Progenitor cell of endocrine pancreas (in vitro differentiated cells): ENCODE measurements at regions not wholly inside any gene's neighbourhood (a gene's known extent, or its start where the extent isn't known, plus 50 kb on each side); places are given as distances from the start of the nearest gene placed in this dataset.

Experiments
- DNase-seq: peaks from one replicate; pipeline ENCODE4 v3.0.0; 2021; ENCODE audit warnings: low spot score; ENCODE audit not compliant: unreplicated experiment
- H3K27ac Mint-ChIP-seq: 2 replicates; pipeline ENCODE4 v1.8.0; 2021; ENCODE audit warnings: mild to moderate bottlenecking, moderate library complexity, mixed read lengths
- H3K27me3 Mint-ChIP-seq: 2 replicates; pipeline ENCODE4 v1.8.0; 2021; ENCODE audit warnings: mixed read lengths
- H3K36me3 Mint-ChIP-seq: 2 replicates; pipeline ENCODE4 v1.8.0; 2022; ENCODE audit warnings: mixed read lengths; ENCODE audit not compliant: insufficient read depth
- H3K4me1 Mint-ChIP-seq: 2 replicates; pipeline ENCODE4 v1.8.0; 2021; ENCODE audit warnings: low read depth, mixed read lengths
- H3K4me3 Mint-ChIP-seq: 2 replicates; pipeline ENCODE4 v1.8.0; 2021; ENCODE audit warnings: low read depth, mild to moderate bottlenecking, moderate library complexity, mixed read lengths
- H3K9me3 Mint-ChIP-seq: 2 replicates; pipeline ENCODE4 v1.8.0; 2021; ENCODE audit warnings: low read depth, mixed read lengths
- TF ChIP-seq, protein P1 (sequence below): fragments of 200-600 bp; sonication (generic); IDR thresholded peaks from one replicate; pipeline ENCODE4 v1.5.0; 2021; ENCODE audit warnings: antibody characterized with exemption, mild to moderate bottlenecking; ENCODE audit not compliant: unreplicated experiment

DNA sequence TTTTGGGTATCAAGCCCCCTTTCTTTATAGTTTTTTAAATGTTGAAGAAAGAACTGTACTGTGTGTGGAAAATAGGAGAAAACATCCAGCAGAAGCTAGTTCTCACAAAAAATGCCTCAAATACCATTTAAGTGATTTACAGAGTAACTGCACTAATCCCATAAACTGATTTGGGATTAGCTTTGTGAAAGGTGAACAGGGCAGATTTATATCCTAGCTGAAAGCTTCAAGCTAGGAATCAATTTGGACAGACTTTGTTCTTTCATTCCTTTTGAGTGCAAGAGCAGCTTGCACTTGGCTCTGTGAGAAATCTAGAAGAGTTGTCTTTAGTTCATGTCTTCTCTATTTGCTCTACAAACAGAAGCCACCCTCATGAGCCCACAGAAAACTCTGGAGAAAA, 183.9 kb upstream of the VRK2 start:
- DNase-seq: no peak
- no peaks in the 10 kb centered on the region for H3K4me1 Mint-ChIP-seq
- no peak overlapping the region for H3K4me3 Mint-ChIP-seq
- no peaks in the 10 kb centered on the region for H3K27me3 Mint-ChIP-seq
- no peaks in the 10 kb centered on the region for H3K36me3 Mint-ChIP-seq
- no peaks in the 10 kb centered on the region for H3K9me3 Mint-ChIP-seq
- TF ChIP-seq, protein P1, sequence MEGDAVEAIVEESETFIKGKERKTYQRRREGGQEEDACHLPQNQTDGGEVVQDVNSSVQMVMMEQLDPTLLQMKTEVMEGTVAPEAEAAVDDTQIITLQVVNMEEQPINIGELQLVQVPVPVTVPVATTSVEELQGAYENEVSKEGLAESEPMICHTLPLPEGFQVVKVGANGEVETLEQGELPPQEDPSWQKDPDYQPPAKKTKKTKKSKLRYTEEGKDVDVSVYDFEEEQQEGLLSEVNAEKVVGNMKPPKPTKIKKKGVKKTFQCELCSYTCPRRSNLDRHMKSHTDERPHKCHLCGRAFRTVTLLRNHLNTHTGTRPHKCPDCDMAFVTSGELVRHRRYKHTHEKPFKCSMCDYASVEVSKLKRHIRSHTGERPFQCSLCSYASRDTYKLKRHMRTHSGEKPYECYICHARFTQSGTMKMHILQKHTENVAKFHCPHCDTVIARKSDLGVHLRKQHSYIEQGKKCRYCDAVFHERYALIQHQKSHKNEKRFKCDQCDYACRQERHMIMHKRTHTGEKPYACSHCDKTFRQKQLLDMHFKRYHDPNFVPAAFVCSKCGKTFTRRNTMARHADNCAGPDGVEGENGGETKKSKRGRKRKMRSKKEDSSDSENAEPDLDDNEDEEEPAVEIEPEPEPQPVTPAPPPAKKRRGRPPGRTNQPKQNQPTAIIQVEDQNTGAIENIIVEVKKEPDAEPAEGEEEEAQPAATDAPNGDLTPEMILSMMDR: no peak
- H3K27ac Mint-ChIP-seq: no peak overlapping the region

DNA sequence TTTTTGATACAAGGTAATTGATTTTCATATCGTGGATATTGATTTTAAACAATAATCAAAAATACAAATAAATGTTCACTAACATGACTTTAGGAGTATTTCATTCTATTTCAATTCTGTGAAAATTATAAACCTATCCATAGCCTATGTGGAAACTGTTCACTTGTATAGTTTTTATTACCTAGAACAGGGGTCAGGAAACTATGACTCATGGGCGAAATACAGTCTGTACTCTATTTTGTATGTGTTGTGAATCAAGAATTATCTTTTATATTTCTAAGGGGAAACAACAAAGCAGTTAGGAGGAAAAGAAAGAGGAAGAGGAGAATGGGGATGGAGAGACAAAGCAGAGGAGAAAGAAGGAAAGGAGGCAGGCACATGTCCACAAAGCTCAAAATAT, 181.7 kb upstream of the VRK2 start:
- H3K4me1 Mint-ChIP-seq: no peaks in the 10 kb centered on the region
- DNase-seq: no peak
- H3K36me3 Mint-ChIP-seq: no peaks in the 10 kb centered on the region
- H3K4me3 Mint-ChIP-seq: no peak overlapping the region
- no peak overlapping the region for H3K27ac Mint-ChIP-seq
- TF ChIP-seq, protein P1: no peak
- no peaks in the 10 kb centered on the region for H3K9me3 Mint-ChIP-seq
- no peaks in the 10 kb centered on the region for H3K27me3 Mint-ChIP-seq

DNA sequence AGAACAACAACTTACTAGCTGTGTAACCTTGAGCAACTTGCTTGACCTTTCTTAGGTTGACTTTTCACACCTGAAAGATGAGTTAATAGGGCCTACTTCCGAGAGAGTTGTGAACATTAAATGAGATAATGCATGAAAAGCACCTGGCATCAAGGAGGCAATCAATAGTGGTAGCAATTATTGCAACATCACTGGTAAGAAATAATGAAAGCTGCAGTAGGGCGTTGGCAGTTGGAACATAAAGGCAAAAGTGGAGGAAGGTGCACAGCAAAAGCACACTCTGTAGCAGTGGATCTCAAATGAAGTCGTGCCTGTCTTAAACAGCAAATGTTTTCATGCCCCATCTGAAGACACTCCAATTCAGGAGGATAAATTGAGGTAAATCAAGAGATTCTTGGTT, 178.9 kb upstream of the VRK2 start:
- H3K4me1 Mint-ChIP-seq: no peaks in the 10 kb centered on the region
- no peaks in the 10 kb centered on the region for H3K9me3 Mint-ChIP-seq
- no peak overlapping the region for H3K4me3 Mint-ChIP-seq
- H3K27ac Mint-ChIP-seq: no peak overlapping the region
- DNase-seq: no peak
- TF ChIP-seq, protein P1: no peak
- H3K36me3 Mint-ChIP-seq: no peaks in the 10 kb centered on the region
- no peaks in the 10 kb centered on the region for H3K27me3 Mint-ChIP-seq

DNA sequence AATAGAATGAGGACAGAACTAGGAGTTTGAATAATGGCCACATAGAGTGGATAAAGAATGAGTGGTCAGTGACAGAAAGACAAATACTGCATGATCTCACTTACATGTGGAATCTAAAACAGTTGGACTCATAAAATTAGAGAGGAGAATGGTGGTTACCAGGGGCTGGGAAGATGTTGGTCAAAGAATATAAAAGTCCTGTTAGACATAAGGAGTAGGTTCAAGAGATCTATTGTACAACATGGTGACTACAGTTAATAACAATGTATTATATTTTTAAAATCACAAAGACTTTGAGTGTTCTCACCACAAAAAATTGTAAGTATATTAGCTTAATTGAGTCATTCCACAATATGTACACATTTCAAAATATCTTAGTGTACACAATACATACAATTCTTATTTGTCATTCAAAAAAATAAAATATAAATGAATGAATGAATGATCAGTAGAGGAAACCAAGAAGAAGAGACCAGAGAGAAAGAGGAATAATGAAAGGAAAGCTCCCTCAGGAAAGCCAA, 177.9 kb upstream of the VRK2 start:
- Mint-ChIP-seq H3K36me3 (no peaks in the 10 kb centered on the region), H3K4me1 (no peaks in the 10 kb centered on the region), H3K9me3 (no peaks in the 10 kb centered on the region), H3K27ac (no peak overlapping the region), H3K27me3 (no peaks in the 10 kb centered on the region), H3K4me3 (no peak overlapping the region)
- DNase-seq: no peak
- TF ChIP-seq, protein P1: no peak

DNA sequence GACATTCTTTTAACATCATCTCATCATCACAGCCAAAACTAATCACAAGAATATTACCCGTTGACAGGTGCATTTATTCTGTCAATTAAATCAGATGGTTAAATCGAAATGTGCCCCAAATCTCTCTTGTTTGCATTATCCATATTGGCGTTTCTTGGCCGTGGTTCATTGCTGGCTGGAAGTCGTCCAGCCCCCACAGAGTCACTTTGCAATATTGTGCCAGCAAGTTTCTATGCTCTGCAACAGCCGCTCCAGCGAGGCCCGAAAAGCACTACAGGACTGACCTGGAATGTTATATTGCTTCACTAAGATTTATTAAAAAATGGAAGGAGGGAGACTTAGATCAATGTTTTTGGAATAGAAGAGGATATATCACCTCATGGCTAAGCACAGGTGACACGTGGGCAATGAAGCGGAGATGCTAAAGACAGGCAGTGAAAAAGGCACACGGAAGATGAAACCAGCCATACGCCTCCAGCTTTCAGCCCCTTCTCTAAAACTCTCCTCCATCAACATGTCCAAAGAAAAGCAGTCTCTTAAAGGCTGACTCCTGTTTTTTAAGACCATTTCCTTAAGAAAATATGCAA, 176.8 kb upstream of the VRK2 start:
- no peaks in the 10 kb centered on the region for H3K4me1 Mint-ChIP-seq
- no peak overlapping the region for H3K4me3 Mint-ChIP-seq
- no peak overlapping the region for H3K27ac Mint-ChIP-seq

More for the DNA sequence above, 176.8 kb upstream of the VRK2 start:
- H3K36me3 Mint-ChIP-seq: no peaks in the 10 kb centered on the region
- no peaks in the 10 kb centered on the region for H3K27me3 Mint-ChIP-seq
- no peak for DNase-seq
- no peaks in the 10 kb centered on the region for H3K9me3 Mint-ChIP-seq
- TF ChIP-seq, protein P1: no peak
